ENCODE measurements at regions not wholly inside any gene's neighbourhood (a gene's known extent, or its start where the extent isn't known, plus 50 kb on each side); places are given as distances from the start of the nearest gene placed in this dataset.

GRCh38 chr18:39524370-39524769 lies 1958.8 kb upstream of the CELF4 start (continued):
- TF ChIP-seq, protein P1, sequence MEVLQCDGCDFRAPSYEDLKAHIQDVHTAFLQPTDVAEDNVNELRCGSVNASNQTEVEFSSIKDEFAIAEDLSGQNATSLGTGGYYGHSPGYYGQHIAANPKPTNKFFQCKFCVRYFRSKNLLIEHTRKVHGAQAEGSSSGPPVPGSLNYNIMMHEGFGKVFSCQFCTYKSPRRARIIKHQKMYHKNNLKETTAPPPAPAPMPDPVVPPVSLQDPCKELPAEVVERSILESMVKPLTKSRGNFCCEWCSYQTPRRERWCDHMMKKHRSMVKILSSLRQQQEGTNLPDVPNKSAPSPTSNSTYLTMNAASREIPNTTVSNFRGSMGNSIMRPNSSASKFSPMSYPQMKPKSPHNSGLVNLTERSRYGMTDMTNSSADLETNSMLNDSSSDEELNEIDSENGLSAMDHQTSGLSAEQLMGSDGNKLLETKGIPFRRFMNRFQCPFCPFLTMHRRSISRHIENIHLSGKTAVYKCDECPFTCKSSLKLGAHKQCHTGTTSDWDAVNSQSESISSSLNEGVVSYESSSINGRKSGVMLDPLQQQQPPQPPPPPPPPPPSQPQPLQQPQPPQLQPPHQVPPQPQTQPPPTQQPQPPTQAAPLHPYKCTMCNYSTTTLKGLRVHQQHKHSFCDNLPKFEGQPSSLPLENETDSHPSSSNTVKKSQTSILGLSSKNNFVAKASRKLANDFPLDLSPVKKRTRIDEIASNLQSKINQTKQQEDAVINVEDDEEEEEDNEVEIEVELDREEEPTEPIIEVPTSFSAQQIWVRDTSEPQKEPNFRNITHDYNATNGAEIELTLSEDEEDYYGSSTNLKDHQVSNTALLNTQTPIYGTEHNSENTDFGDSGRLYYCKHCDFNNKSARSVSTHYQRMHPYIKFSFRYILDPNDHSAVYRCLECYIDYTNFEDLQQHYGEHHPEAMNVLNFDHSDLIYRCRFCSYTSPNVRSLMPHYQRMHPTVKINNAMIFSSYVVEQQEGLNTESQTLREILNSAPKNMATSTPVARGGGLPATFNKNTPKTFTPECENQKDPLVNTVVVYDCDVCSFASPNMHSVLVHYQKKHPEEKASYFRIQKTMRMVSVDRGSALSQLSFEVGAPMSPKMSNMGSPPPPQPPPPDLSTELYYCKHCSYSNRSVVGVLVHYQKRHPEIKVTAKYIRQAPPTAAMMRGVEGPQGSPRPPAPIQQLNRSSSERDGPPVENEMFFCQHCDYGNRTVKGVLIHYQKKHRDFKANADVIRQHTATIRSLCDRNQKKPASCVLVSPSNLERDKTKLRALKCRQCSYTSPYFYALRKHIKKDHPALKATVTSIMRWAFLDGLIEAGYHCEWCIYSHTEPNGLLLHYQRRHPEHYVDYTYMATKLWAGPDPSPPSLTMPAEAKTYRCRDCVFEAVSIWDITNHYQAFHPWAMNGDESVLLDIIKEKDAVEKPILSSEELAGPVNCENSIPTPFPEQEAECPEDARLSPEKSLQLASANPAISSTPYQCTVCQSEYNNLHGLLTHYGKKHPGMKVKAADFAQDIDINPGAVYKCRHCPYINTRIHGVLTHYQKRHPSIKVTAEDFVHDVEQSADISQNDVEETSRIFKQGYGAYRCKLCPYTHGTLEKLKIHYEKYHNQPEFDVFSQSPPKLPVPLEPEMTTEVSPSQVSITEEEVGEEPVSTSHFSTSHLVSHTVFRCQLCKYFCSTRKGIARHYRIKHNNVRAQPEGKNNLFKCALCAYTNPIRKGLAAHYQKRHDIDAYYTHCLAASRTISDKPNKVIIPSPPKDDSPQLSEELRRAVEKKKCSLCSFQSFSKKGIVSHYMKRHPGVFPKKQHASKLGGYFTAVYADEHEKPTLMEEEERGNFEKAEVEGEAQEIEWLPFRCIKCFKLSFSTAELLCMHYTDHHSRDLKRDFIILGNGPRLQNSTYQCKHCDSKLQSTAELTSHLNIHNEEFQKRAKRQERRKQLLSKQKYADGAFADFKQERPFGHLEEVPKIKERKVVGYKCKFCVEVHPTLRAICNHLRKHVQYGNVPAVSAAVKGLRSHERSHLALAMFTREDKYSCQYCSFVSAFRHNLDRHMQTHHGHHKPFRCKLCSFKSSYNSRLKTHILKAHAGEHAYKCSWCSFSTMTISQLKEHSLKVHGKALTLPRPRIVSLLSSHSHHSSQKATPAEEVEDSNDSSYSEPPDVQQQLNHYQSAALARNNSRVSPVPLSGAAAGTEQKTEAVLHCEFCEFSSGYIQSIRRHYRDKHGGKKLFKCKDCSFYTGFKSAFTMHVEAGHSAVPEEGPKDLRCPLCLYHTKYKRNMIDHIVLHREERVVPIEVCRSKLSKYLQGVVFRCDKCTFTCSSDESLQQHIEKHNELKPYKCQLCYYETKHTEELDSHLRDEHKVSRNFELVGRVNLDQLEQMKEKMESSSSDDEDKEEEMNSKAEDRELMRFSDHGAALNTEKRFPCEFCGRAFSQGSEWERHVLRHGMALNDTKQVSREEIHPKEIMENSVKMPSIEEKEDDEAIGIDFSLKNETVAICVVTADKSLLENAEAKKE (CRISPR knock-in tag; IDR thresholded peaks at IDR 0.05): no peak
- no peak for TF ChIP-seq EZH2 (IDR thresholded peaks at IDR 0.05; ENCODE audit: low read depth, unreplicated experiment)
- no peak for TF ChIP-seq JUNB (IDR thresholded peaks at IDR 0.05; ENCODE audit: unreplicated experiment)
- TF ChIP-seq STAT1 (IDR thresholded peaks at IDR 0.05; ENCODE audit: unreplicated experiment): no peak
- no peak for TF ChIP-seq CREB1 (CRISPR knock-in tag; IDR thresholded peaks at IDR 0.05; ENCODE audit: low read depth)

DNA sequence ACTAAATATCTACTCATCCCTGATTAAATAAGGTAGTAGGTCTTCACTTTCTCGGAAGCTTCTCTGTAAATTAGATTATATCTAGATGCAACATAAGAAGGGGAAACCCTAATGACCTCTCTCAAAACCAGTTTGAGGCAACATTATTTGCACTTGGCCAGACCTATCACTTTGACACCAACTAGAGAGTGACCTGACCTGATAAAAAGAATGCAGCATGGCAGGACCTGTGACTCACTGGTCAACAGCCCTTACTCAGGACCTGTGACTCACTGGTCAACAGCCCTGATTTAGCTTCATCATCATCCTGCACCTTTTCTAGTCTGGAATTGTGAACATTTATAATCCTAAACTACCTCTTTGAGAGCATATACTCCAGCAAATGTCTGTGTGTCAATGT lies 1957.7 kb upstream of the CELF4 start:
- no peak overlapping the region for H3K4me3 ChIP-seq
- no peaks in the 10 kb centered on the region for H4K20me1 ChIP-seq (replicated peaks; ENCODE audit: insufficient read depth)
- Mint-ChIP-seq H3K36me3 (ENCODE audit: low read depth) (no peaks in the 10 kb centered on the region), H3K27ac (no peak overlapping the region), H3K9me3 (no peaks in the 10 kb centered on the region), H3K4me3 (no peak overlapping the region), H3K27me3 (ENCODE audit: insufficient read depth, low read depth, poor library complexity) (no peaks in the 10 kb centered on the region), H3K4me1 (no peaks in the 10 kb centered on the region)
- DNase-seq (ENCODE audit: low spot score) (no peak), ATAC-seq (no peak)
- no peaks in the 10 kb centered on the region for H3K27me3 ChIP-seq (ENCODE audit: insufficient read depth)
- H3K79me2 ChIP-seq (replicated peaks; ENCODE audit: insufficient read depth): no peaks in the 10 kb centered on the region
- H2AFZ ChIP-seq: no peak overlapping the region
- TF ChIP-seq JUNB (IDR thresholded peaks at IDR 0.05; ENCODE audit: unreplicated experiment): no peak
- TF ChIP-seq, protein P2, sequence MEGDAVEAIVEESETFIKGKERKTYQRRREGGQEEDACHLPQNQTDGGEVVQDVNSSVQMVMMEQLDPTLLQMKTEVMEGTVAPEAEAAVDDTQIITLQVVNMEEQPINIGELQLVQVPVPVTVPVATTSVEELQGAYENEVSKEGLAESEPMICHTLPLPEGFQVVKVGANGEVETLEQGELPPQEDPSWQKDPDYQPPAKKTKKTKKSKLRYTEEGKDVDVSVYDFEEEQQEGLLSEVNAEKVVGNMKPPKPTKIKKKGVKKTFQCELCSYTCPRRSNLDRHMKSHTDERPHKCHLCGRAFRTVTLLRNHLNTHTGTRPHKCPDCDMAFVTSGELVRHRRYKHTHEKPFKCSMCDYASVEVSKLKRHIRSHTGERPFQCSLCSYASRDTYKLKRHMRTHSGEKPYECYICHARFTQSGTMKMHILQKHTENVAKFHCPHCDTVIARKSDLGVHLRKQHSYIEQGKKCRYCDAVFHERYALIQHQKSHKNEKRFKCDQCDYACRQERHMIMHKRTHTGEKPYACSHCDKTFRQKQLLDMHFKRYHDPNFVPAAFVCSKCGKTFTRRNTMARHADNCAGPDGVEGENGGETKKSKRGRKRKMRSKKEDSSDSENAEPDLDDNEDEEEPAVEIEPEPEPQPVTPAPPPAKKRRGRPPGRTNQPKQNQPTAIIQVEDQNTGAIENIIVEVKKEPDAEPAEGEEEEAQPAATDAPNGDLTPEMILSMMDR (conservative IDR thresholded peaks at IDR 0.05; ENCODE audit: low read depth in 2 of 2): no peak
- no peak for TF ChIP-seq CREB1 (CRISPR knock-in tag; IDR thresholded peaks at IDR 0.05; ENCODE audit: low read depth)
- TF ChIP-seq EZH2phosphoT487 (IDR thresholded peaks at IDR 0.05; ENCODE audit: unreplicated experiment): no peak
- TF ChIP-seq ETS1 (IDR thresholded peaks at IDR 0.05): no peak
- no peak for TF ChIP-seq POLR2AphosphoS5 (IDR thresholded peaks at IDR 0.05; ENCODE audit: low read depth)
- no peaks in the 10 kb centered on the region for H3K36me3 ChIP-seq (ENCODE audit: insufficient read depth)
- H3K27ac ChIP-seq (ENCODE audit: low read depth): no peak overlapping the region
- H3F3A ChIP-seq (replicated peaks; ENCODE audit: low read depth): no peaks in the 10 kb centered on the region
- H3K9me2 ChIP-seq (ENCODE audit: insufficient read depth): no peaks in the 10 kb centered on the region
- H3K4me1 ChIP-seq (ENCODE audit: insufficient read depth): no peaks in the 10 kb centered on the region
- no peak overlapping the region for H3K4me2 ChIP-seq

All from GM23338 (cell line).